Stimulated activated CD4-positive, alpha-beta T cell treated with anti-CD3 and anti-CD28 coated beads, Interleukin-2, amount 100 ng/mL, for 4 hours (primary cell): ENCODE measurements at regions not wholly inside any gene's neighbourhood (a gene's known extent, or its start where the extent isn't known, plus 50 kb on each side); places are given as distances from the start of the nearest gene placed in this dataset.

Source experiments
- DNase-seq: peaks from one replicate; pipeline ENCODE4 v3.0.0-alpha.2; 2020; ENCODE audit warnings: low read depth

DNA sequence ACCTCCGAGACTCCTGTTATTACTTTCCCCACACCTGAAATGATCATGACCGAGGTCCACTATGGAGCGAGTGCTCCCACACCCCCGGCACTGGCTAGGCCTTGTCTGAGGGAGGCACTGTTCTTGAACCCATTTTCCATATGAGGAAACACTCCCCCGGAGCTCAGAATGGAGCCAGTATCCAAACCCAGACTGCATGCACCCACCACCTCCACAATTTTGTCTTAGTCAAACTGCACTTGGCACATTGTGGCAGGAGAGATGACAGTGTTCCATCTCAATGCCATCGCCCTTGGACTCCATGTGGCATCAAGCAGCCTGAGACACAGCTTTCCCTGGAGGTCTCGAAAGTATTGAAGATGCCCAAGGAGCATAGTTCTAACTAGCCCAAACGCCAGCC lies 154.1 kb downstream of the NUP210 start:
- DNase-seq: no peak

GRCh38 chr3:13265507-13265906 lies 154.6 kb downstream of the NUP210 start:
- DNase-seq: no peak

DNA sequence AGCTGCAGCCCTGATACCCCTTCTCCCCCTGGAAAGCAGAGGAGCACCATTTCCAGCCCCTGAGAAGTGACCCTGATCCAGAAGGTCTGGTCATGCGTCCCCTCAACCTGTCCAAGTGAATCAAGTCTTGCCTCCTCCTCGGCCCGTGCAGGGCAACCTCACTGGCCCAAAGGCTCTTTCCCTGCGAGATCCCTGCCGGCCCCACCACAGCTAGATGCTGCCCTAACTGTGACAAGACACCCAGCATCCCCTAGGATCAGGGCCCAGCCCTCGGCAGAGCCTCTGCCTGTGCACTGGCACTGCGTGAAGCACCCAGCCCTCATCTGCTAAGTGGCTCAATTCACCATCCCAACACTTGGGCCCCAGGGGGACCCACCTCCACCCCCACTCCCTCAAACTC lies 155.1 kb downstream of the NUP210 start:
- no peak for DNase-seq

DNA sequence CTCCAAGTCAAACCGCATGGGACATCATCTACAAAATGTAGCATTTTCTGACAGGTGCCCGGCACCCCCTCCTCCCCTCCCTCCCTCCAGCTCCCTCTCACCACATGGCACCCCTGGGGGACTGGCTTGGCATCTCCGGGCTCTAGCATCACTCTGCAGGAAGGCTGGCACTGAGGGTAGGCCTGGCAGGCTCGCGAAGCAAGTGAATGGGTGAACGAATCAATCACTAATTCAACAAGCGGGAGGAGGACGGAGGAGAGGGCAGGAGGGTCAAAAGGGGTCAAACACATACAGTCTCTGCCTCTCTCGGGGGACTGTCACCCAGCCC lies 155.7 kb downstream of the NUP210 start:
- DNase-seq: no peak

GRCh38 chr3:13263770-13264467 lies 156.2 kb downstream of the NUP210 start:
- DNase-seq: no peak

DNA sequence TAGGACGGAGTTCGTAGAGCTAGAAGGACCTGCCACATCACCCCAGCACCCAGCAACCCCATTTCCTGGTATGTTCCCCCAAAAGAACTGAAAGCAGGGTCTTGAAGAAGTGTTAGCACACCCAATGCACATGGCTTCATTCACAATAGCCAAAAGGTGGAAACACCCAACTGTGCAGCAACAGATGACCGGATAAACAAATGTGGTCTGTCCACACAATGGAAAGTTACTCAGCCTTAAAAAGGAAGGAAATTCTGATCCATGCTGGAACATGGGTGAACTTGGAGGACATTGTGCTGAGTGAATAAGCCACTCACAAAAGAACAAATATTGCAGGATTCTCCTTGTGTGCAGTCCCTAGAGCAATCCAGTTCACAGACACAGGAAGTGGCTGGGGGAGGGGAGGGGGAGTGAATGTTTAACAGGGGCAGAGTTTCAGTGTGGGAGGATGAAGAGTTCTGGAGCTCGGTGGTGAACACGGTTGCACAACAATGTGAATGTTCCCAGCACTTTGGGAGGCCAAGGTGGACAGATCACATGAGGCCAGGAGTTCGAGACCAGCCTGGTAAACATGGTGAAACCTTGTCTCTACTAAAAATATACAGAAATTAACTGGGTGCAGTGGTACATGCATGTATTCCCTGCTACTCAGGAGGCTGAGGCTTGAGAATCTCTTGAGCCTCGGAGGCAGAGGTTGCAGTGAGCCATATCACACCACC lies 157.5 kb downstream of the NUP210 start:
- no peak for DNase-seq

GRCh38 chr3:13261892-13262291 lies 158.2 kb downstream of the NUP210 start:
- DNase-seq: no peak

GRCh38 chr3:13261104-13261830 lies 158.9 kb downstream of the NUP210 start:
- no peak for DNase-seq

GRCh38 chr3:13260259-13261103 lies 159.6 kb downstream of the NUP210 start:
- DNase-seq: no peak

GRCh38 chr3:13259831-13260230 lies 160.3 kb downstream of the NUP210 start:
- no peak for DNase-seq

- DNase-seq: no peak
These were observed 161.1 kb downstream of the NUP210 start for GRCh38 chr3:13258986-13259514.

DNA sequence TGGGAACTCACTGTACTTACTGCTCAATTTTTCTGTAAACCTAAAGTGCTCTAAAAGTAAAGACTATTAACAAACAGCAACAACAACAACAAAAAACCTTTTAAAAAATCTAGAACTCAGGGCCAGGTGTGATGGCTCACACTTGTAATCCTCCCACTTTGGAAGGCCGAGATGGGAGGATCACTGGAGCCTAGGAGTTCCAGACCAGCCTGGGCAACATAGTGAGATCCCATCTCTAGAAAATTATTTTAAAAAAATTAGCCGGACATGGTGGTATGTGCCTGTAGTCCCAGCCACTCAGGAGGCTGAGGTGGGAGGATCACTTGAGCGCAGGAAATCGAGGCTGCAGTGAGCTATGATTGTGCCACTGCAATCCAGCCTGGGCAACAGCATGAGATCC lies 161.8 kb downstream of the NUP210 start:
- DNase-seq: no peak

DNA sequence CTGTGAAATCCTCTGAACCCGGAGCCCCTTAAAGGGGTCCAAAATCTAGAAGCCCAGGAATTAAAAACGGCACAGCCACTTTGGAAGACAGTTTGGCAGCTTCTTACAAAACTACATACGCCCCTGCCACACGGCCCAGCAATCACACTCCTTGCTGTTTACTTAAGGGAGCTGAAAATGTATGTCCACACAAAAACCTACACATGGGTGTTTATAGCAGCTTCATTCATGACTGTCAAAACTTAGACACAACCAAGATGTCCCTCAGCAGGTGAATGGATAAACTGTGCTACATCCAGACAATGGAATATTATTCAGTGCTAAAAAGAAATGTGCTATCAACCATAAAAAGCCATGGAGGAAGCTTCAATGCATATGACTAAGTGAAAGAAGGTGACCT lies 162.5 kb downstream of the NUP210 start:
- DNase-seq: no peak

DNA sequence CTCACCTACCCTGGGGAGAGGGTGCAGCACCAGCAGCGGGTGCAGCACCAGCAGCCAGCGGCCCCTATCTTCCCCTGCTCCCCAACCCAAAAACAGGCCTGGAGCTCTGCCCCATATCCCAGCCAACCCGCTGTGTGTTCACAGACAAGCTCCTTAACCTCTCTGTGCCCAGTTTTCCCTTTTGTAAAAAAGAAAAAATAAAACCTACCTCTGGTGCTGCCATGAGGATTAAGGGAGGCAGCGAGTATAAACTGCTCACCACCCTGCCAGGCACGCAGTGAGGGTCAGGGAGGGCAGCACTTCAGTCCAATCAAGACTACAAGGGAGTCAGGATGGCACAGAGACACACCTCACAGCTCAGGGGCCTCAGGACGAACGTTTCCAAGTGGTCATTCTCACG lies 163.3 kb downstream of the NUP210 start:
- no peak for DNase-seq

- no peak for DNase-seq
These were observed 165.8 kb downstream of the NUP210 start for GRCh38 chr3:13254028-13254951.

GRCh38 chr3:13253208-13253937 lies 166.7 kb downstream of the NUP210 start:
- DNase-seq: no peak

DNA sequence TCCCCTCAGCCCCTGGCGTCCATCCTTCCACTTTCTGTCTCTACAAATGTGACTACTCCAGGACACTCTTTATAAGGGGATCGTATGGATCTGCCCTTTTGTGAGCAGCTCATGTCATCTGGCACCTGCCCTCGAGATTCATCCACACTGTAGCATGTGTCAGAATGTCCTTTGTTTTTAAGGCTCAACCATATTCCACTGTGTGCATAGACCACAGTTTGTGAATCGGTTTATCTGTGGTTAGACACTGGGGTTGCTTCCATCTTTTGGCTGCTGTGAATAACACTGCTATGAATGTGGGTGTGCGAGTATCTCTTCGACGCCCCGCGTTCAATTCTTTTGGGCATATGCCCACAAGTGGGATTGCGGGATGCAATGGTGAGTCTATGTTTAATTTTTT lies 167.9 kb downstream of the NUP210 start:
- DNase-seq: no peak

GRCh38 chr3:13251166-13251903 lies 168.8 kb downstream of the NUP210 start:
- no peak for DNase-seq

- DNase-seq: no peak
These were observed 170.3 kb downstream of the NUP210 start for GRCh38 chr3:13249664-13250390.
